HepG2 (cell line): ENCODE measurements at regions not wholly inside any gene's neighbourhood (a gene's known extent, or its start where the extent isn't known, plus 50 kb on each side); places are given as distances from the start of the nearest gene placed in this dataset.

Source experiments
- ATAC-seq: fragments of 200-7000 bp; cut with Tn5 transposase; 3 replicates; pipeline ENCODE4 v1.9.1; 2020; ENCODE audit warnings: mild to moderate bottlenecking, moderate library complexity
- BruUV-seq: library from RNA; stranded (reverse); fragments of 400-500 nt; replicated peaks from 2 replicates; lab custom pipeline; 2021; lab: Mats Ljungman, UMichigan
- CTCF ChIA-PET: fragments of 300-600 bp; formaldehyde crosslinking; extraction: SDS; loops from one replicate; lab custom pipeline; 2021; ENCODE audit warnings: low total read pairs, inconsistent platforms, low intra/inter-chr PET ratio; lab: Yijun Ruan, JAX
- POLR2A ChIA-PET: fragments of 350-600 bp; sonication (Branson Sonifier 250); formaldehyde crosslinking; loops from one replicate; lab custom pipeline; 2020; ENCODE audit warnings: antibody characterized with exemption, inconsistent platforms; lab: Yijun Ruan, JAX
- DNase-seq: peaks from one replicate; pipeline ENCODE4 v3.0.0-alpha.2; 2015; ENCODE audit warnings: low spot score
- FAIRE-seq: peaks from 3 replicates; lab custom pipeline; 2011; peaks lifted over from hg19 to GRCh38; lab: Jason Lieb, UNC
- H2AFZ ChIP-seq: one replicate; pipeline ENCODE4 v1.6.1; 2011; ENCODE audit warnings: low read length, inconsistent platforms
- H3K27ac ChIP-seq: fragments of 300-600 bp; 3 replicates; pipeline ENCODE4 v1.8.0; 2011; ENCODE audit warnings: mixed run types, mild to moderate bottlenecking, mixed read lengths, low read length, inconsistent platforms; ENCODE audit not compliant: insufficient read depth; ENCODE audit errors: extremely low read length
- H3K27me3 ChIP-seq, 2 experiments: fragments of 200-600 bp in 1 of 2; 2 replicates in 1 of 2; 3 replicates in 1 of 2; pipeline versions ENCODE4 v1.6.0 to v1.8.0; 2011; ENCODE audit warnings: low read length in 2 of 2, mild to moderate bottlenecking in 2 of 2, moderate library complexity in 2 of 2, inconsistent platforms in 1 of 2; ENCODE audit not compliant: insufficient read depth in 2 of 2, control insufficient read depth in 1 of 2
- H3K36me3 ChIP-seq, 2 experiments: fragments of 200-600 bp in 1 of 2; replicated peaks in 1 of 2; 2 replicates in 1 of 2; 3 replicates in 1 of 2; pipeline versions ENCODE4 v1.5.1 to v1.8.0; 2011; ENCODE audit warnings: low read length in 2 of 2, inconsistent platforms in 1 of 2; ENCODE audit not compliant: insufficient read depth in 2 of 2, control insufficient read depth in 1 of 2
- H3K4me1 ChIP-seq: 2 replicates; pipeline ENCODE4 v1.5.1; 2012; ENCODE audit warnings: low read length, inconsistent platforms; ENCODE audit not compliant: insufficient read depth
- H3K4me2 ChIP-seq: 2 replicates; pipeline ENCODE4 v1.6.0; 2011; ENCODE audit warnings: low read depth, low read length, inconsistent platforms
- H3K4me3 ChIP-seq, 3 experiments: fragments of 200-600 bp in 1 of 3; sonication (generic), shearing (Covaris generic) in 1 of 3; replicated peaks in 1 of 3; 2 replicates each; pipeline ENCODE4 v1.5.1; 2011 to 2016; ENCODE audit warnings: low read length in 3 of 3, inconsistent platforms in 2 of 3, low read depth in 2 of 3, mild to moderate bottlenecking in 2 of 3, control low read depth in 1 of 3, mixed read lengths in 1 of 3; ENCODE audit not compliant: insufficient read depth in 1 of 3
- H3K79me2 ChIP-seq: one replicate; pipeline ENCODE4 v1.6.1; 2011; ENCODE audit warnings: low read length, inconsistent platforms; ENCODE audit not compliant: insufficient read depth
- H3K9ac ChIP-seq: 2 replicates; pipeline ENCODE4 v1.6.0; 2011; ENCODE audit warnings: mild to moderate bottlenecking, low read depth, low read length, inconsistent platforms; ENCODE audit not compliant: insufficient read depth
- H3K9me3 ChIP-seq: 2 replicates; pipeline ENCODE4 v1.5.1; 2012; ENCODE audit warnings: mild to moderate bottlenecking, low read length
- H4K20me1 ChIP-seq: 2 replicates; pipeline ENCODE4 v1.6.0; 2011; ENCODE audit warnings: inconsistent platforms, mild to moderate bottlenecking, low read length, moderate library complexity; ENCODE audit not compliant: insufficient read depth
- ATAD3A ChIP-seq: sonication (generic); formaldehyde crosslinking; IDR thresholded peaks from 2 replicates; pipeline ENCODE4 v1.4.0; 2020; ENCODE audit warnings: missing genetic modification reagents
- DBP ChIP-seq: sonication (generic); formaldehyde crosslinking; IDR thresholded peaks from 2 replicates; pipeline ENCODE4 v1.4.0; 2020; ENCODE audit warnings: missing genetic modification reagents; ENCODE audit errors: not compliant biosample characterization
- HINFP ChIP-seq: sonication (generic); formaldehyde crosslinking; IDR thresholded peaks from 2 replicates; pipeline ENCODE4 v1.4.0; 2020; ENCODE audit warnings: low read depth, mild to moderate bottlenecking, missing genetic modification reagents
- KAT7 ChIP-seq: IDR thresholded peaks from 2 replicates; pipeline ENCODE4 v1.6.1; 2018; ENCODE audit warnings: borderline replicate concordance, missing compliant biosample characterization
- NCOR1 ChIP-seq: fragments of 200-600 bp; sonication (generic); IDR thresholded peaks from 2 replicates; pipeline ENCODE4 v1.7.0; 2017; ENCODE audit warnings: antibody characterized with exemption, low read length, borderline replicate concordance
- NFE2L1 ChIP-seq: sonication (generic); formaldehyde crosslinking; IDR thresholded peaks from 2 replicates; pipeline ENCODE4 v1.4.0; 2020; ENCODE audit warnings: missing genetic modification reagents, mild to moderate bottlenecking, borderline replicate concordance
- NR2F2 ChIP-seq: IDR thresholded peaks from 2 replicates; pipeline ENCODE4 v1.6.1; 2012; ENCODE audit warnings: low read depth, inconsistent platforms, borderline replicate concordance
- NR3C1 ChIP-seq: sonication (generic); formaldehyde crosslinking; IDR thresholded peaks from 2 replicates; pipeline ENCODE4 v1.4.0; 2020; ENCODE audit warnings: missing genetic modification reagents
- PREB ChIP-seq: sonication (generic); formaldehyde crosslinking; IDR thresholded peaks from 2 replicates; pipeline ENCODE4 v1.4.0; 2020; ENCODE audit warnings: missing genetic modification reagents
- TAF1 ChIP-seq: sonication (generic); formaldehyde crosslinking; IDR thresholded peaks from 2 replicates; pipeline ENCODE4 v1.4.0; 2020; ENCODE audit warnings: missing genetic modification reagents
- ZFP41 ChIP-seq: sonication (generic); formaldehyde crosslinking; IDR thresholded peaks from 2 replicates; pipeline ENCODE4 v1.4.0; 2020; ENCODE audit warnings: mild to moderate bottlenecking, missing genetic modification reagents, borderline replicate concordance
- ZKSCAN1 ChIP-seq: fragments of 150-350 bp; IDR thresholded peaks from 2 replicates; pipeline ENCODE4 v1.6.1; 2014; ENCODE audit warnings: low read length
- ZNF281 ChIP-seq: sonication (generic); formaldehyde crosslinking; IDR thresholded peaks from 2 replicates; pipeline ENCODE4 v1.4.0; 2020; ENCODE audit warnings: missing genetic modification reagents, borderline replicate concordance
- ZNF766 ChIP-seq: sonication (generic); formaldehyde crosslinking; IDR thresholded peaks from 2 replicates; pipeline ENCODE4 v1.5.0; 2020; ENCODE audit warnings: missing genetic modification reagents, borderline replicate concordance
- WGBS: methylation state at CpG from one replicate; pipeline ENCODE4 v1.1.6; 2017; ENCODE audit warnings: low lambda C conversion rate; 5-methylcytosine and 5-hydroxymethylcytosine counted together
- in situ Hi-C: cut with HindIII; loops from 2 replicates; pipeline ENCODE4 v1.10.0; 2017; ENCODE audit warnings: low pct_unique_long_range_greater_than_20kb; ENCODE audit not compliant: extremely low pct_ligation_motif_present
- intact Hi-C: fragments of 100-400 bp; cut with micrococcal nuclease; formaldehyde crosslinking; loops from one replicate; pipeline ENCODE4 v1.10.0; 2022; ENCODE audit not compliant: unreplicated experiment

GRCh38 chr15:66858423-66859207 is 156.6 kb downstream of the SMAD6 start:
- ATAC-seq = no peak
- FAIRE-seq = no peak
- POLR2A ChIA-PET = no interaction called here

More at GRCh38 chr15:66858423-66859207, 156.6 kb downstream of the SMAD6 start:
- Histone ChIP-seq H3K9ac (no peak overlapping the region), H4K20me1 (no peaks in the 10 kb centered on the region), H2AFZ (no peak overlapping the region), H3K27ac (no peak overlapping the region), H3K9me3 (no peaks in the 10 kb centered on the region), H3K27me3 (peaks cover 2 to 5% of the 10 kb centered on the region in 2 experiments; a peak in 3 of 5 replicates), H3K4me1 (peaks cover 11% of the 10 kb centered on the region), H3K79me2 (no peaks in the 10 kb centered on the region), H3K36me3 (no peaks in the 10 kb centered on the region), H3K4me2 (no peak overlapping the region), H3K4me3 (no peak overlapping the region)
- TF ChIP-seq ZKSCAN1 (no peak), NFE2L1 (CRISPR knock-in tag) (no peak), KAT7 (CRISPR knock-in tag) (no peak), ZNF281 (no peak), HINFP (CRISPR knock-in tag) (no peak), NCOR1 (no peak), NR2F2 (no peak), ZFP41 (no peak), ATAD3A (CRISPR knock-in tag) (no peak), PREB (no peak), ZNF766 (CRISPR knock-in tag) (no peak), TAF1 (no peak), DBP (CRISPR knock-in tag) (no peak), NR3C1 (CRISPR knock-in tag) (no peak)
- intact Hi-C loops (no loop called here), in situ Hi-C loops (no loop called here)
- CTCF ChIA-PET = no interaction called here
- DNase-seq = no peak
- no TSS peak for BruUV-seq
- 27% methylated on average over 7 of the region's 7 CpGs for WGBS
